Activated CD4-positive, alpha-beta T cell treated with anti-CD3 and anti-CD28 coated beads, Interleukin-2, amount 10 ng/mL, durations not matched to agents 24 days and 14 days (primary cell): ENCODE measurements at regions not wholly inside any gene's neighbourhood (a gene's known extent, or its start where the extent isn't known, plus 50 kb on each side); places are given as distances from the start of the nearest gene placed in this dataset.

Experiments
- DNase-seq: peaks from one replicate; pipeline ENCODE4 v3.0.0; 2022
- H3K27ac Mint-ChIP-seq: one replicate; pipeline ENCODE4 v1.8.0; 2022; ENCODE audit warnings: mild to moderate bottlenecking, mixed read lengths
- H3K27me3 Mint-ChIP-seq: one replicate; pipeline ENCODE4 v1.8.0; 2022; ENCODE audit warnings: mixed read lengths
- H3K36me3 Mint-ChIP-seq: one replicate; pipeline ENCODE4 v1.8.0; 2022; ENCODE audit warnings: low read depth, mild to moderate bottlenecking, mixed read lengths
- H3K4me1 Mint-ChIP-seq: one replicate; pipeline ENCODE4 v1.8.0; 2021; ENCODE audit warnings: mixed read lengths
- H3K4me3 Mint-ChIP-seq: one replicate; pipeline ENCODE4 v1.8.0; 2022; ENCODE audit warnings: mild to moderate bottlenecking, moderate library complexity, mixed read lengths
- H3K9me3 Mint-ChIP-seq: one replicate; pipeline ENCODE4 v1.8.0; 2021; ENCODE audit warnings: mixed read lengths
- intact Hi-C: fragments of 100-400 bp; cut with micrococcal nuclease; formaldehyde crosslinking; loops from one replicate; pipeline ENCODE4 v1.15.1; 2023

GRCh38 chr9:663541-663940, 178.0 kb upstream of the DMRT1 start:
- Mint-ChIP-seq H3K9me3 (peaks cover 12% of the 10 kb centered on the region), H3K4me1 (no peaks in the 10 kb centered on the region), H3K36me3 (no peaks in the 10 kb centered on the region), H3K4me3 (no peak overlapping the region), H3K27me3 (peaks cover 10% of the 10 kb centered on the region), H3K27ac (no peak overlapping the region)
- intact Hi-C loops, result no loop called here
- DNase-seq, result no peak

- Mint-ChIP-seq H3K4me3 (no peak overlapping the region), H3K27me3 (peaks cover 16% of the 10 kb centered on the region), H3K9me3 (peaks cover 27% of the 10 kb centered on the region), H3K36me3 (no peaks in the 10 kb centered on the region), H3K27ac (no peak overlapping the region), H3K4me1 (no peaks in the 10 kb centered on the region)
- intact Hi-C loops, result no loop called here
- DNase-seq, result no peak
These were observed 176.2 kb upstream of the DMRT1 start for GRCh38 chr9:665296-665695.

- no peak for DNase-seq
- intact Hi-C loops, result no loop called here
- Mint-ChIP-seq H3K4me3 (no peak overlapping the region), H3K27ac (no peak overlapping the region), H3K27me3 (peaks cover 17% of the 10 kb centered on the region), H3K9me3 (peaks cover 31% of the 10 kb centered on the region), H3K36me3 (no peaks in the 10 kb centered on the region), H3K4me1 (peaks cover 7% of the 10 kb centered on the region)
These were observed 169.5 kb upstream of the DMRT1 start for GRCh38 chr9:671997-672396.

GRCh38 chr9:672851-673250, 168.6 kb upstream of the DMRT1 start:
- peaks cover 26% of the 10 kb centered on the region for H3K9me3 Mint-ChIP-seq
- no peaks in the 10 kb centered on the region for H3K36me3 Mint-ChIP-seq
- H3K27me3 Mint-ChIP-seq, result peaks cover 13% of the 10 kb centered on the region
- H3K27ac Mint-ChIP-seq, result no peak overlapping the region
- DNase-seq, result no peak
- peaks cover 15% of the 10 kb centered on the region for H3K4me1 Mint-ChIP-seq
- intact Hi-C loops, result no loop called here
- H3K4me3 Mint-ChIP-seq, result no peak overlapping the region

- Mint-ChIP-seq H3K4me3 (no peak overlapping the region), H3K4me1 (peaks cover 17% of the 10 kb centered on the region), H3K27ac (no peak overlapping the region), H3K9me3 (peaks cover 20% of the 10 kb centered on the region), H3K27me3 (peaks cover 10% of the 10 kb centered on the region), H3K36me3 (no peaks in the 10 kb centered on the region)
- no peak for DNase-seq
- intact Hi-C loops, result no loop called here
These were observed 168.1 kb upstream of the DMRT1 start for GRCh38 chr9:673264-673965.

GRCh38 chr9:673966-674526, 167.5 kb upstream of the DMRT1 start:
- Mint-ChIP-seq H3K36me3 (no peaks in the 10 kb centered on the region), H3K4me3 (no peak overlapping the region), H3K9me3 (peaks cover 16% of the 10 kb centered on the region), H3K27me3 (peaks cover 9% of the 10 kb centered on the region), H3K4me1 (peaks cover 17% of the 10 kb centered on the region), H3K27ac (no peak overlapping the region)
- DNase-seq, result no peak
- intact Hi-C loops, result no loop called here

GRCh38 chr9:675697-676370, 165.7 kb upstream of the DMRT1 start:
- Mint-ChIP-seq H3K9me3 (no peaks in the 10 kb centered on the region), H3K4me3 (no peak overlapping the region), H3K27me3 (peaks cover 4% of the 10 kb centered on the region)

GRCh38 chr9:676780-677438, 164.6 kb upstream of the DMRT1 start:
- Mint-ChIP-seq H3K4me3 (peak overlapping the region; percentile 80), H3K4me1 (peaks cover 17% of the 10 kb centered on the region), H3K27ac (no peak overlapping the region), H3K36me3 (no peaks in the 10 kb centered on the region), H3K9me3 (no peaks in the 10 kb centered on the region), H3K27me3 (peaks cover 4% of the 10 kb centered on the region)
- intact Hi-C loops, result loop anchor here (5.0 kb wide), 1 partner anchor 40 kb away; no protein-coding TSS in a partner anchor
- DNase-seq, result no peak

More at GRCh38 chr9:675697-676370, 165.7 kb upstream of the DMRT1 start:
- Mint-ChIP-seq H3K27ac (no peak overlapping the region), H3K4me1 (peaks cover 17% of the 10 kb centered on the region), H3K36me3 (no peaks in the 10 kb centered on the region)
- intact Hi-C loops, result loop anchor here (5.0 kb wide), 1 partner anchor 39 kb away; no protein-coding TSS in a partner anchor
- DNase-seq, result no peak

GRCh38 chr9:677461-678097, 163.9 kb upstream of the DMRT1 start:
- intact Hi-C loops, result loop anchor here (5.0 kb wide), 1 partner anchor 40 kb away; no protein-coding TSS in a partner anchor
- peak; percentile 58 for DNase-seq
- Mint-ChIP-seq H3K27ac (no peak overlapping the region), H3K4me3 (peak overlapping the region; percentile 80), H3K36me3 (no peaks in the 10 kb centered on the region), H3K9me3 (no peaks in the 10 kb centered on the region), H3K4me1 (peaks cover 17% of the 10 kb centered on the region), H3K27me3 (peaks cover 4% of the 10 kb centered on the region)

GRCh38 chr9:678897-679296, 162.6 kb upstream of the DMRT1 start:
- no peak overlapping the region for H3K27ac Mint-ChIP-seq
- intact Hi-C loops, result loop anchor here (5.0 kb wide), 1 partner anchor 42 kb away; no protein-coding TSS in a partner anchor
- H3K27me3 Mint-ChIP-seq, result peaks cover 8% of the 10 kb centered on the region
- H3K4me3 Mint-ChIP-seq, result no peak overlapping the region
- H3K36me3 Mint-ChIP-seq, result no peaks in the 10 kb centered on the region
- DNase-seq, result no peak
- H3K9me3 Mint-ChIP-seq, result no peaks in the 10 kb centered on the region
- H3K4me1 Mint-ChIP-seq, result peaks cover 17% of the 10 kb centered on the region

GRCh38 chr9:679462-679861, 162.0 kb upstream of the DMRT1 start:
- no peak for DNase-seq
- Mint-ChIP-seq H3K27me3 (peaks cover 8% of the 10 kb centered on the region), H3K36me3 (no peaks in the 10 kb centered on the region), H3K4me3 (no peak overlapping the region), H3K9me3 (no peaks in the 10 kb centered on the region), H3K27ac (no peak overlapping the region), H3K4me1 (peaks cover 17% of the 10 kb centered on the region)
- intact Hi-C loops, result loop anchor here (5.0 kb wide), 1 partner anchor 42 kb away; no protein-coding TSS in a partner anchor

- Mint-ChIP-seq H3K27ac (no peak overlapping the region), H3K27me3 (peaks cover 12% of the 10 kb centered on the region), H3K4me3 (no peak overlapping the region), H3K4me1 (peaks cover 17% of the 10 kb centered on the region), H3K9me3 (no peaks in the 10 kb centered on the region), H3K36me3 (no peaks in the 10 kb centered on the region)
- intact Hi-C loops, result no loop called here
- DNase-seq, result no peak
These were observed 161.4 kb upstream of the DMRT1 start for GRCh38 chr9:680106-680505.

GRCh38 chr9:682633-683508, 158.6 kb upstream of the DMRT1 start:
- no peaks in the 10 kb centered on the region for H3K36me3 Mint-ChIP-seq
- no peaks in the 10 kb centered on the region for H3K9me3 Mint-ChIP-seq
- H3K4me1 Mint-ChIP-seq, result peaks cover 2% of the 10 kb centered on the region
- intact Hi-C loops, result no loop called here
- no peak for DNase-seq
- H3K27me3 Mint-ChIP-seq, result peaks cover 12% of the 10 kb centered on the region
- H3K4me3 Mint-ChIP-seq, result no peak overlapping the region
- H3K27ac Mint-ChIP-seq, result no peak overlapping the region
